Parathyroid adenoma (tissue), 2 donors: ENCODE measurements at regions not wholly inside any gene's neighbourhood (a gene's known extent, or its start where the extent isn't known, plus 50 kb on each side); places are given as distances from the start of the nearest gene placed in this dataset.

Experiments used
- H2AFZ ChIP-seq: fragments of 300-600 bp; sonication (generic); one replicate; pipeline ENCODE4 v1.7.0; 2017; ENCODE audit warnings: antibody characterized with exemption, mild to moderate bottlenecking
- H3K27ac ChIP-seq: fragments of 300-600 bp; sonication (generic); one replicate; pipeline ENCODE4 v1.7.0; 2017
- H3K27me3 ChIP-seq: fragments of 300-600 bp; sonication (generic); one replicate; pipeline ENCODE4 v1.7.0; 2017; ENCODE audit warnings: low read length; ENCODE audit not compliant: control insufficient read depth, insufficient read depth
- H3K36me3 ChIP-seq: fragments of 300-600 bp; sonication (generic); one replicate; pipeline ENCODE4 v1.7.0; 2017; ENCODE audit warnings: low read length; ENCODE audit not compliant: control insufficient read depth, insufficient read depth
- H3K4me1 ChIP-seq: fragments of 300-600 bp; sonication (generic); one replicate; pipeline ENCODE4 v1.7.0; 2017; ENCODE audit warnings: control low read depth
- H3K4me2 ChIP-seq: fragments of 300-600 bp; sonication (generic); one replicate; pipeline ENCODE4 v1.7.0; 2017; ENCODE audit warnings: low read length
- H3K4me3 ChIP-seq: fragments of 300-600 bp; sonication (generic); one replicate; pipeline ENCODE4 v1.7.0; 2017; ENCODE audit warnings: low read depth, low read length
- H3K79me2 ChIP-seq: fragments of 300-600 bp; sonication (generic); one replicate; pipeline ENCODE4 v1.7.0; 2017; ENCODE audit warnings: control low read depth
- H3K9ac ChIP-seq: fragments of 300-600 bp; sonication (generic); one replicate; pipeline ENCODE4 v1.7.0; 2017; ENCODE audit warnings: mild to moderate bottlenecking
- H3K9me3 ChIP-seq: fragments of 300-600 bp; sonication (generic); one replicate; pipeline ENCODE4 v1.7.0; 2017; ENCODE audit warnings: low read length; ENCODE audit not compliant: control insufficient read depth
- CTCF ChIP-seq: fragments of 300-600 bp; sonication (generic); IDR thresholded peaks from one replicate; pipeline ENCODE4 v1.7.0; 2017; ENCODE audit warnings: antibody characterized with exemption, mild to moderate bottlenecking
- donor health status: primary hyperparathyroidism.

- Histone ChIP-seq H3K79me2 (no peaks in the 10 kb centered on the region), H3K4me2 (no peak overlapping the region), H3K9ac (no peak overlapping the region), H3K36me3 (no peaks in the 10 kb centered on the region), H3K4me3 (no peak overlapping the region), H3K9me3 (no peaks in the 10 kb centered on the region), H3K27me3 (no peaks in the 10 kb centered on the region), H2AFZ (no peak overlapping the region), H3K4me1 (no peaks in the 10 kb centered on the region), H3K27ac (no peak overlapping the region)
- TF ChIP-seq CTCF = no peak
Observed at GRCh38 chr7:53993224-53993623, 549.0 kb upstream of the VSTM2A start.

- Histone ChIP-seq H3K36me3 (no peaks in the 10 kb centered on the region), H3K9ac (no peak overlapping the region), H3K79me2 (no peaks in the 10 kb centered on the region), H3K4me3 (no peak overlapping the region), H3K4me2 (no peak overlapping the region), H3K9me3 (no peaks in the 10 kb centered on the region), H3K27me3 (no peaks in the 10 kb centered on the region), H3K4me1 (no peaks in the 10 kb centered on the region), H2AFZ (no peak overlapping the region), H3K27ac (no peak overlapping the region)
- no peak for TF ChIP-seq CTCF
Observed at GRCh38 chr7:53996876-53997275, 545.3 kb upstream of the VSTM2A start.

GRCh38 chr7:54014765-54015164 is 527.4 kb upstream of the VSTM2A start:
- no peak overlapping the region for H3K4me2 ChIP-seq
- no peaks in the 10 kb centered on the region for H3K4me1 ChIP-seq
- no peak overlapping the region for H3K27ac ChIP-seq
- TF ChIP-seq CTCF = no peak
- H3K27me3 ChIP-seq = no peaks in the 10 kb centered on the region
- no peaks in the 10 kb centered on the region for H3K9me3 ChIP-seq
- H3K36me3 ChIP-seq = no peaks in the 10 kb centered on the region
- H3K9ac ChIP-seq = no peak overlapping the region
- no peak overlapping the region for H3K4me3 ChIP-seq
- no peak overlapping the region for H2AFZ ChIP-seq
- no peaks in the 10 kb centered on the region for H3K79me2 ChIP-seq

GRCh38 chr7:54015251-54015650 is 526.9 kb upstream of the VSTM2A start:
- Histone ChIP-seq H3K4me2 (no peak overlapping the region), H3K9me3 (no peaks in the 10 kb centered on the region), H3K27me3 (no peaks in the 10 kb centered on the region), H3K4me3 (no peak overlapping the region), H2AFZ (no peak overlapping the region), H3K36me3 (no peaks in the 10 kb centered on the region), H3K4me1 (no peaks in the 10 kb centered on the region), H3K27ac (no peak overlapping the region), H3K79me2 (no peaks in the 10 kb centered on the region), H3K9ac (no peak overlapping the region)
- no peak for TF ChIP-seq CTCF

GRCh38 chr7:54037873-54038272 is 504.3 kb upstream of the VSTM2A start:
- Histone ChIP-seq H2AFZ (no peak overlapping the region), H3K9me3 (no peaks in the 10 kb centered on the region), H3K79me2 (no peaks in the 10 kb centered on the region), H3K4me2 (no peak overlapping the region), H3K4me1 (no peaks in the 10 kb centered on the region), H3K27me3 (no peaks in the 10 kb centered on the region), H3K9ac (no peak overlapping the region), H3K36me3 (no peaks in the 10 kb centered on the region), H3K27ac (no peak overlapping the region), H3K4me3 (no peak overlapping the region)
- TF ChIP-seq CTCF = no peak
